Stimulated activated memory B cell treated with anti-CD40 and anti-IgM and Interleukin-4, amounts not matched to agents 10 μg/mL and 1 μg/mL and 100 μg/mL, for 72 hours (primary cell): ENCODE measurements at regions not wholly inside any gene's neighbourhood (a gene's known extent, or its start where the extent isn't known, plus 50 kb on each side); places are given as distances from the start of the nearest gene placed in this dataset.
"Not testable (repeated sequence)": the region's sequence is repeated elsewhere in the genome, so short reads cannot be mapped to it uniquely, and the experiment has no call there.

Experiments
- ATAC-seq: fragments of 150-1000 bp; cut with Tn5 transposase; 2 replicates; pipeline ENCODE4 v1.10.0; 2021
- H3K27ac Mint-ChIP-seq: one replicate; pipeline ENCODE4 v1.8.0; 2022; ENCODE audit warnings: mild to moderate bottlenecking, mixed read lengths
- H3K27me3 Mint-ChIP-seq: one replicate; pipeline ENCODE4 v1.8.0; 2022; ENCODE audit warnings: mixed read lengths
- H3K36me3 Mint-ChIP-seq: one replicate; pipeline ENCODE4 v1.8.0; 2022; ENCODE audit warnings: mixed read lengths
- H3K4me1 Mint-ChIP-seq: one replicate; pipeline ENCODE4 v1.8.0; 2022; ENCODE audit warnings: mixed read lengths
- H3K4me3 Mint-ChIP-seq: one replicate; pipeline ENCODE4 v1.8.0; 2022; ENCODE audit warnings: mild to moderate bottlenecking, moderate library complexity, mixed read lengths
- H3K9me3 Mint-ChIP-seq: one replicate; pipeline ENCODE4 v1.8.0; 2022; ENCODE audit warnings: mixed read lengths

DNA sequence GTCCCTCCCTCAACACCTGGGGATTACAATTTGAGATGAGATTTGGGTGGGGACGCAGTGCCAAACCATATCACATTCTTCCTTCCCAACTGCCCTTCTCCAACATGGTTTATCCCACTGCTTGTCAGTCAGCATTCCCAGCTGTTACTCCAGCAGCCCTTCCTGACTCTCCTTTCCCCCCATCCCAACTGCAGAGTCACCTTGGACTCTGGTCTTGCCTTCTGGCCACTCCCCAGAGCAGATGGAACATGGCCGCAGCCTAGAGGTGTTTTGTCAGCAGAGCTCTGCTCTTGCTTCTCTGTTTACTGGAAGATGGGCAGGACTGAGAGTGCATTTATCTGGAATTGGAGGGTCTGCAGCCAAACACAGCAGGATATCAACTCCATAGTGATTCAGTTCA, 51.2 kb upstream of the MEX3C start:
- no peak for ATAC-seq
- H3K4me3 Mint-ChIP-seq, result no peak overlapping the region
- H3K36me3 Mint-ChIP-seq, result peaks cover 6% of the 10 kb centered on the region
- H3K27me3 Mint-ChIP-seq, result no peaks in the 10 kb centered on the region
- H3K27ac Mint-ChIP-seq, result peak overlapping the region; percentile 9
- H3K4me1 Mint-ChIP-seq, result peaks cover 21% of the 10 kb centered on the region
- peaks cover 4% of the 10 kb centered on the region for H3K9me3 Mint-ChIP-seq

- Mint-ChIP-seq H3K4me1 (peaks cover 21% of the 10 kb centered on the region), H3K27me3 (no peaks in the 10 kb centered on the region), H3K9me3 (peaks cover 4% of the 10 kb centered on the region), H3K4me3 (no peak overlapping the region), H3K36me3 (peaks cover 6% of the 10 kb centered on the region), H3K27ac (peak overlapping the region; percentile 82)
- no peak for ATAC-seq
Observed at GRCh38 chr18:51250006-51250405, 52.5 kb upstream of the MEX3C start.

DNA sequence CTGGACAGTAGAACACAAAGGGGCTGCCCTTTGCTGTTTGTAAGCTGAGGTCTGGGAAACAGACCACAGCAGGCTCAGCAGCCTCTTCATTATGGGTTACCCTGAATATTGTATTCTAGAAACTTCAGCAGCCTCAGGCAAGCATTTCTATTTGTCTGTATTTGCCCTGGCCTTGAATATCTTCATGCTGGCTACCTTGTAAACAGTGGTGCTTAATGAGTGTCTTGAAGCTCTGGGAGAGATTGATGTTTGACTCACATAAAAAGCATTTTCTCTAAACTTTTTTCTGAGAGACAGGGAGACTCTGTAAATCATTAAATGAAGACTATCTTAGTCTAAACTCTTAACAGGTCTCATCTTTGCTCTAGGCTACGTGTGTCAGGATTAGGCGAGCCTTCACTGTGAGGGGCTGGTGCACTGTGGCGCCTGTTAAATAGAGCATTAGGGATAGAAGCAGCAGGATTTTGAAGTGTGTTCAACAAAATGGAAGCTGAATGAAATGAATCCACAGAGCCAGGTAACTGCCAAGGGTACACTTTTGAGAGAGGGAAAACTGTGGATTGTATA, 53.1 kb upstream of the MEX3C start:
- Mint-ChIP-seq H3K27ac (peak overlapping the region; percentile 82), H3K4me3 (no peak overlapping the region), H3K36me3 (peaks cover 6% of the 10 kb centered on the region), H3K9me3 (peaks cover 4% of the 10 kb centered on the region), H3K27me3 (no peaks in the 10 kb centered on the region), H3K4me1 (peaks cover 21% of the 10 kb centered on the region)
- no peak for ATAC-seq

- ATAC-seq, result peak; percentile 100
- H3K27ac Mint-ChIP-seq, result peak overlapping the region; percentile 82
- H3K27me3 Mint-ChIP-seq, result no peaks in the 10 kb centered on the region
- H3K36me3 Mint-ChIP-seq, result peaks cover 6% of the 10 kb centered on the region
- peaks cover 4% of the 10 kb centered on the region for H3K9me3 Mint-ChIP-seq
- H3K4me1 Mint-ChIP-seq, result peaks cover 21% of the 10 kb centered on the region
- no peak overlapping the region for H3K4me3 Mint-ChIP-seq
Observed at GRCh38 chr18:51251625-51252024, 54.1 kb upstream of the MEX3C start.

GRCh38 chr18:51253476-51253875, 56.0 kb upstream of the MEX3C start:
- Mint-ChIP-seq H3K4me3 (no peak overlapping the region), H3K36me3 (peaks cover 4% of the 10 kb centered on the region), H3K9me3 (peaks cover 3% of the 10 kb centered on the region), H3K4me1 (peaks cover 21% of the 10 kb centered on the region), H3K27me3 (no peaks in the 10 kb centered on the region), H3K27ac (no peak overlapping the region)
- ATAC-seq, result no peak

DNA sequence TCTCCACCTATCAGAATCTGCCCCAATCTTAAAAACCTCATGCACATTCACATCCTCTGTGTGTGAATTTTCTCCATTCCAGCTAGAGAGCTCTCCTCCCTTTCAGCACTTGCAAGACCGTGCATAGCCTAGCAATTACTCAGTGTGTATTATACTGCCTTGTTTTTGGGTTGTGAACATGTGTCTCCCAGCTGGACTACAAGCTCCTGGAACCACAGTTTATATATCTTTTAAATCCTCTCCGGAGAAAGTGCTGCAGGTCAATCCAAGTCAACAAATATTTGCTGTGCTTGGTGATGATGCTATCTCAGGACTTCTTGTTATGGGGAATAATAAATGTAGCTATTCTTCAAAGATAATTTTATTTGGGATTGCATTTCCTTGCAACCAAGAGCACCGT, 58.2 kb upstream of the MEX3C start:
- Mint-ChIP-seq H3K27me3 (no peaks in the 10 kb centered on the region), H3K36me3 (no peaks in the 10 kb centered on the region), H3K9me3 (no peaks in the 10 kb centered on the region), H3K4me3 (no peak overlapping the region), H3K27ac (no peak overlapping the region), H3K4me1 (peaks cover 15% of the 10 kb centered on the region)
- no peak for ATAC-seq

DNA sequence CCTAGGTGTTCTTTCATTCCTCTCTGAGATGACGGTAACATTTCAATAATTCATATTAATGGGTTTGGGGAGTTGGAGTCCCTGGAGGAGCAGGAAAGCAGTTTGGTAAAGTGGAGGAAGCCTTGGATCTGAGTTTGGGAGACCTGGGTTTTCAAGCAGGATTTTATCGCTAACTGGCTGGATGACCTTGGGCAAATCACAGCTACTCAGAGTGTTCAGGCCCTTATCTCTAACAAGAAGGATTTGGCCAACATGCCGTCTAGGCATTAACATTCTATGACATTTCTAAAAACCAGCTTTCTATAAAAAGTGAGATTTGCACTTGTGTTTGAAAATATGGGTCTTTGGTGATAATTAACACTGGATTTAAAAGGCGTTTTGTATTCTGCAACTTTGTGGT, 59.7 kb upstream of the MEX3C start:
- H3K36me3 Mint-ChIP-seq, result no peaks in the 10 kb centered on the region
- peaks cover 11% of the 10 kb centered on the region for H3K27me3 Mint-ChIP-seq
- H3K27ac Mint-ChIP-seq, result no peak overlapping the region
- H3K4me1 Mint-ChIP-seq, result peaks cover under 1% of the 10 kb centered on the region
- no peaks in the 10 kb centered on the region for H3K9me3 Mint-ChIP-seq
- H3K4me3 Mint-ChIP-seq, result no peak overlapping the region
- ATAC-seq, result no peak

- no peak for ATAC-seq
- Mint-ChIP-seq H3K4me1 (no peaks in the 10 kb centered on the region), H3K36me3 (no peaks in the 10 kb centered on the region), H3K27ac (no peak overlapping the region), H3K4me3 (no peak overlapping the region), H3K27me3 (peaks cover 17% of the 10 kb centered on the region), H3K9me3 (no peaks in the 10 kb centered on the region)
Observed at GRCh38 chr18:51260118-51260517, 62.6 kb upstream of the MEX3C start.

DNA sequence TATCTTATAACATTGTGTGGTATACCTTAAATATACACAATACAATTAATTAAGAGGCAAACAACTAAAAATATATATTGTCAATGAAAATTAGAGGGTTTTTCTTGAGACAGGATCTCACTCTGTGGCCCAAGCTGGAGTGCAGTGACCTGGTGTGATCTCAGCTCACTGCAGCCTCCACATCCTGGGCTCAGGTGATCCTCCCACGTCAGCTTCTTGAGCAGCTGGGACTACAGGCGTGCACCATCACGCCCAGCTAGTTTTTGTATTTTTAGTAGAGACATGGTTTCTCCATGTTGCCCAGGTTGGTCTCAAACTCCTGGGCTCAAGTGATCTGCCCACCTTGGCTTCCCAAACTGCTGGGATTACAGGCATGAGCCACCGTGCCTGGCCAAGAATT, 68.6 kb upstream of the MEX3C start:
- not testable (repeated sequence) for ATAC-seq, H3K36me3 Mint-ChIP-seq, H3K4me1 Mint-ChIP-seq, H3K4me3 Mint-ChIP-seq, H3K27ac Mint-ChIP-seq, H3K9me3 Mint-ChIP-seq
- peaks cover 25% of the 10 kb centered on the region for H3K27me3 Mint-ChIP-seq

DNA sequence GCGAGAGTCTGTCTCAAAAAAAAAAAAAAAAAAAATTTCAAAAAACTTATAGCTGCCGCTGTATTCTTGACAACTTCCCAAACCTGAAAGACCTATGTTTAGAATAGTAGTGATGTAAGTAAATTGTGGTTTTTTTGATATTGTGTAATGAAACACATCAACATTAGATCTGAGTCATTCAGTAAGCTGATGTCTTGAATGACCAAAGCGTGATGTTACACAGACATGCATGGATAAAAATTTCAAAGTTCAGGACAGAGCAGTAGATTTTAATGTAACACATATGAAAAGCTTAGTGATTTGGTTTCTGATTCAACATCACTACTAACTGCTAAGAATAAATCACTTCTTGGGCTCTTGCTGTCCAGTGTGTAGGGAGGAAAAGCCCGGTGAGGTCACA, 69.3 kb upstream of the MEX3C start:
- Mint-ChIP-seq H3K36me3 (peaks cover 7% of the 10 kb centered on the region), H3K9me3 (no peaks in the 10 kb centered on the region), H3K4me1 (no peaks in the 10 kb centered on the region), H3K27ac (no peak overlapping the region), H3K27me3 (peaks cover 18% of the 10 kb centered on the region), H3K4me3 (no peak overlapping the region)
- no peak for ATAC-seq

DNA sequence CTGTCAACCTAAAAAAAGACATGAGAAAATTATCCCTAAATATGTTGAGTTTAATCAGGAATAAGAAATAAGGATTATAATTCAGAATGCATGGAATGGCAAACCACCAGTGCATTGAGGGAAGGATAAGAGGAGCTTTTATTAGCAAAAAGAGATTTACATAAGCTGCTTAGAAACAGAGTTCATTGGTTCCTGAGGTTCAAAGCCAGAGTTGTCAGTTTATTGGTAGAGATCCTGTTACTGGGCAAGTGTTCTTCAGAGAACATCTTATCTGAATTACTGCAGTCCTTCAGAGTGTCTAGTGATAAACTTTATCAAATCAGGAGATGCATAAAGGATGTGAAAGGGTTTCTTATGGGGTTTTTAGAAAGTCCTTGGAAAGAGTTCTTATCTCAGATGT, 76.0 kb upstream of the MEX3C start:
- Mint-ChIP-seq H3K9me3 (no peaks in the 10 kb centered on the region), H3K4me1 (no peaks in the 10 kb centered on the region), H3K27ac (no peak overlapping the region), H3K4me3 (no peak overlapping the region), H3K27me3 (no peaks in the 10 kb centered on the region), H3K36me3 (peaks cover 7% of the 10 kb centered on the region)
- no peak for ATAC-seq

GRCh38 chr18:51275712-51276476, 78.4 kb upstream of the MEX3C start:
- peaks cover 6% of the 10 kb centered on the region for H3K36me3 Mint-ChIP-seq
- no peaks in the 10 kb centered on the region for H3K27me3 Mint-ChIP-seq
- no peak for ATAC-seq
- no peaks in the 10 kb centered on the region for H3K9me3 Mint-ChIP-seq
- H3K27ac Mint-ChIP-seq, result no peak overlapping the region
- no peak overlapping the region for H3K4me3 Mint-ChIP-seq
- peaks cover 7% of the 10 kb centered on the region for H3K4me1 Mint-ChIP-seq

GRCh38 chr18:51278045-51278649, 80.7 kb upstream of the MEX3C start:
- ATAC-seq, result no peak
- H3K4me3 Mint-ChIP-seq, result no peak overlapping the region
- H3K27me3 Mint-ChIP-seq, result no peaks in the 10 kb centered on the region
- no peaks in the 10 kb centered on the region for H3K36me3 Mint-ChIP-seq
- H3K4me1 Mint-ChIP-seq, result peaks cover 7% of the 10 kb centered on the region
- H3K27ac Mint-ChIP-seq, result no peak overlapping the region
- H3K9me3 Mint-ChIP-seq, result no peaks in the 10 kb centered on the region

DNA sequence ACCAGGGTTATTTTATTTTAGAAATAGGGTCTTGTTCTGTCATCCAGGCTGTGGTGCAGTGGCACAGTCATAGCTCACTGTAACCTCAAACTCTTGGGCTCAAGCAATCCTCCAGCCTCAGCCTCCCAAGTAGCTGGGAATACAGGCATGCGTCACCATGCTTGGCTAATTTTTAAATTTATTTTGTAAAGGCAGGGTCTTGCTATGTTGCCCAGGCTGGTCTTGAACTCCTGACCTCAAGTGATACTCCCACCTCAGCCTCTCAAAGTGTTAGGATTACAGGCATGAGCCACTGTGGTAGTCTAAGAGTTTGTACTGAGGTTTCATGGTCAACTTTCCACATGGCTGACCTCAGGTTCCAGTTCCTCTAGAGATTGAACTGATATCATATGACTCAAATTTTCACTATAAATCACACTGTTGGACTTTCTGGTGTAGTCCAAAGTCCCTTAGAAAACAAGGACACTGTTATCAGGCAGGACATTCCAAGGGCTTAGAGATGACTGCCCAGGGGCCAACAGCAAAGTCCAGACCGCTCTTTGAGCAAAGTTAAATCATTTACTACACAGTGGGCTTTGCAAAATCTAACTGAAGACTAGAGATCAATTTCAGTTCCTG, 82.0 kb upstream of the MEX3C start:
- Mint-ChIP-seq H3K36me3 (no peaks in the 10 kb centered on the region), H3K27ac (peak overlapping the region; percentile 4), H3K4me1 (peaks cover 7% of the 10 kb centered on the region), H3K27me3 (no peaks in the 10 kb centered on the region), H3K9me3 (no peaks in the 10 kb centered on the region), H3K4me3 (no peak overlapping the region)
- peak; percentile 88 for ATAC-seq

- Mint-ChIP-seq H3K27ac (no peak overlapping the region), H3K36me3 (peaks cover 6% of the 10 kb centered on the region), H3K4me1 (no peaks in the 10 kb centered on the region), H3K27me3 (peaks cover 4% of the 10 kb centered on the region), H3K4me3 (no peak overlapping the region), H3K9me3 (peaks cover 5% of the 10 kb centered on the region)
- ATAC-seq, result no peak
Observed at GRCh38 chr18:51287818-51288508, 90.5 kb upstream of the MEX3C start.
